Hepatocyte (in vitro differentiated cells): ENCODE measurements at regions not wholly inside any gene's neighbourhood (a gene's known extent, or its start where the extent isn't known, plus 50 kb on each side); places are given as distances from the start of the nearest gene placed in this dataset.

ENCODE experiments used
- EZH2 ChIP-seq: fragments of 200-600 bp; sonication (generic); IDR thresholded peaks from 2 replicates; pipeline ENCODE4 v1.6.1; 2016; ENCODE audit warnings: antibody characterized with exemption, mild to moderate bottlenecking, borderline replicate concordance
- EZH2phosphoT487 ChIP-seq: fragments of 200-600 bp; sonication (generic); IDR thresholded peaks from one replicate; pipeline ENCODE4 v1.6.1; 2018; ENCODE audit warnings: antibody characterized with exemption, mild to moderate bottlenecking, low read depth, moderate library complexity; ENCODE audit not compliant: unreplicated experiment, severe bottlenecking
- TF ChIP-seq, protein P1 (sequence below): fragments of 200-600 bp; sonication (generic); IDR thresholded peaks from 2 replicates; pipeline ENCODE4 v1.5.1; 2016; ENCODE audit warnings: antibody characterized with exemption, mild to moderate bottlenecking; ENCODE audit not compliant: poor library complexity

DNA sequence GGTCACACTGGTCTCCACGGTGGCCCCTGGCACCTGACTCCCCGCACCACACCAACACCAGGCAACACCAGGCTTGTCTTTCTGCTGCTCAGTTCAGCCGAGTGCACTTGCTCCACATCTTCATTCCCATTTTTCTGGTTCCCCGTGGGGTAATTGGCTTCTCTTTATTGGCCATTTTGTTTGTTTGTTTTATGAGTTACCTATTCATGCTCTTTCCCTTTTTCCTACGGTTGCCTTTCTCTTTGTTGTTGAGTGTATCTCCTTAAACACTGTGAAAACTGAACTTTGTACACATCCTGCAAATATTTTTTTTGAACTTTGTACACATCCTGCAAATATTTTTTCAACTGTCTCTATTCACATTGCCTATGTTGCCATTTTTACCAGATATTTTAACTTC lies 834.0 kb downstream of the BRD1 start:
- no peak for TF ChIP-seq EZH2
- TF ChIP-seq, protein P1, sequence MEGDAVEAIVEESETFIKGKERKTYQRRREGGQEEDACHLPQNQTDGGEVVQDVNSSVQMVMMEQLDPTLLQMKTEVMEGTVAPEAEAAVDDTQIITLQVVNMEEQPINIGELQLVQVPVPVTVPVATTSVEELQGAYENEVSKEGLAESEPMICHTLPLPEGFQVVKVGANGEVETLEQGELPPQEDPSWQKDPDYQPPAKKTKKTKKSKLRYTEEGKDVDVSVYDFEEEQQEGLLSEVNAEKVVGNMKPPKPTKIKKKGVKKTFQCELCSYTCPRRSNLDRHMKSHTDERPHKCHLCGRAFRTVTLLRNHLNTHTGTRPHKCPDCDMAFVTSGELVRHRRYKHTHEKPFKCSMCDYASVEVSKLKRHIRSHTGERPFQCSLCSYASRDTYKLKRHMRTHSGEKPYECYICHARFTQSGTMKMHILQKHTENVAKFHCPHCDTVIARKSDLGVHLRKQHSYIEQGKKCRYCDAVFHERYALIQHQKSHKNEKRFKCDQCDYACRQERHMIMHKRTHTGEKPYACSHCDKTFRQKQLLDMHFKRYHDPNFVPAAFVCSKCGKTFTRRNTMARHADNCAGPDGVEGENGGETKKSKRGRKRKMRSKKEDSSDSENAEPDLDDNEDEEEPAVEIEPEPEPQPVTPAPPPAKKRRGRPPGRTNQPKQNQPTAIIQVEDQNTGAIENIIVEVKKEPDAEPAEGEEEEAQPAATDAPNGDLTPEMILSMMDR: no peak
- no peak for TF ChIP-seq EZH2phosphoT487
